ENCODE measurements at regions not wholly inside any gene's neighbourhood (a gene's known extent, or its start where the extent isn't known, plus 50 kb on each side); places are given as distances from the start of the nearest gene placed in this dataset.

DNA sequence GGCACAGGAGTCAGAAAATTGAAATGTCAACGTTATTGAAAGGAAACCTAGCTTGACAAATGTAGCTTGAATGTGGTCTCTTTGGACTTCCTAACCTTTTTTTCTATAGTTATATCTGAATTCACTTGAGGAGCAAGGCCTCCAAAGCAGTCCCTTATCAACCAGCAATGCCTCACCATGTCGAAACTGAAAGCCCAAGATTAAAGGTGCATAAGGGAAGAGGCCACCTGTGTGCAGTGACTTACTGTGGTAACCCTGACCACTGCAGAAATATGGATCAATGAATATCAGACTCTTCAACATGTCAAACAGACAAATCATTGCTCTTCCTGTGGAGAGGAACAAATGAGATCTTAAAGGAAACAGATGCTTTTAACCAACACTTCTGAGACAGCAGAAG lies 95.0 kb upstream of the GIMD1 start:
- ATAC-seq (replicated peaks in 1 of 2) = no peak
- Mint-ChIP-seq H3K4me3 (no peak overlapping the region), H3K36me3 (ENCODE audit: insufficient read depth in 2 of 2) (no peaks in the 10 kb centered on the region)

DNA sequence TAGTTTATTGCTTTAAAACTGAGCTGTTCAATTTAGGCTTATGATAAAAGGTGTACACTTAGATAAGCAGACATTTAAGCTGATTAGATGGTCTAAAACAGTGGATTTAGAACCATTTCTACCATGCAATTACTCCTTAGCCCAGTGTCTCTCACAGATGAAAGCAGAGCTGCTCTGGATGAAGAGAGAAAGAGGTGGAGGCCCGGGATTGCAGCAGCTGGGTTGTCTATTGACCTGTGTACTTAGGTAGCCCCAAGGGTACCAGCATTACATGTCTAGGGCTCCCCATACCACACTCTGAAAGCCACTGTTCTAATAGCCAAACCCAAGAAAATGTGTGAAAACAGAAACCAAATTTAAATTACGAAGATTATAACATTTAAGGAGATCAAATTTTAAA lies 86.0 kb upstream of the GIMD1 start:
- DNase-seq = no peak
- H3K9me3 Mint-ChIP-seq = no peaks in the 10 kb centered on the region
- H3K27ac Mint-ChIP-seq = no peak overlapping the region
- H3K36me3 Mint-ChIP-seq (ENCODE audit: insufficient read depth in 2 of 2) = no peaks in the 10 kb centered on the region
- ATAC-seq (replicated peaks in 1 of 2) = no peak
- H3K27me3 Mint-ChIP-seq (ENCODE audit: low read depth) = peaks cover 5% of the 10 kb centered on the region
- no peaks in the 10 kb centered on the region for H3K4me1 Mint-ChIP-seq (ENCODE audit: low read depth)
- no peak overlapping the region for H3K4me3 Mint-ChIP-seq

More for the DNA sequence above, 95.0 kb upstream of the GIMD1 start:
- no peak for DNase-seq
- Mint-ChIP-seq H3K4me1 (ENCODE audit: low read depth) (no peaks in the 10 kb centered on the region), H3K27ac (no peak overlapping the region), H3K27me3 (ENCODE audit: low read depth) (no peaks in the 10 kb centered on the region), H3K9me3 (peaks cover 2% of the 10 kb centered on the region in 2 donors)

DNA sequence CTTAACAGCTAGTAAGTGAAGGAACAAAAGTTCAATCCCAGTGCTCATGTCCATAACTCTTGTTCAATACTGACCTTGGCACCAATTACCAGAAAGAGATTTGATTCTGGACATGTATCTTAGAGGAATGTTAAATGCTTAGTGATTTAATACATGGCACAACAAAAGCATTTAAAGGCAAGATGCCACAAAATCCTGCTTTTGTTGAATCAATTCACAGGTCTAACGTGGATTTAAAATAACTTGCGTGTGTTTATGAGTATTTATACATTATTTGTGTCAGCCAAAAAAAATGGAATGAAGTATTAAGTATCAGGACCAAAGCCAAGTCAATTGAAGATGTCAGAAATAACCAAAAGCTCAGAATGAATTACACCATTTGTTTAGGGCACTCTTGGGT lies 85.4 kb upstream of the GIMD1 start:
- Mint-ChIP-seq H3K4me1 (ENCODE audit: low read depth) (no peaks in the 10 kb centered on the region), H3K36me3 (ENCODE audit: insufficient read depth in 2 of 2) (no peaks in the 10 kb centered on the region), H3K27ac (no peak overlapping the region), H3K4me3 (no peak overlapping the region), H3K27me3 (ENCODE audit: low read depth) (peaks cover 5% of the 10 kb centered on the region), H3K9me3 (no peaks in the 10 kb centered on the region)
- no peak for DNase-seq
- ATAC-seq (replicated peaks in 1 of 2) = no peak

DNA sequence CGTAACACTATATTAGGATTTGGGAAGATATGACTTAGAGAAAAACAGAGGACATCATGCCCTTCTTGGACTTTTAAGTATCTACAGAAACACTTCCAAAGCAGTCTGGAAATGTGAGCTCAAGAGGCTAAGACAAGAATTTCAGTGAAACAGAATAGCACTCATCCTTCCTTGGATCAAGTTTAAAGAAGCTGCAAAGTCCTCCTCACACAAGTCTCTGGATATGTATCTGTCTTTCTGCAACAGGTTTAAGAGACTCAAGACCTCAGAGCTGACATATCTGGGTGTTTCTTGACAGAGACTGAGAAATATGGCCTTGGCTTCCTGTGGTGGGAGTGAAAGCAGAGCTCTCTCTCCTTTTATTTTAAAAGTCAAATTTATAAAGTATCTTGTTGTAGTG lies 82.5 kb upstream of the GIMD1 start:
- ATAC-seq (replicated peaks in 1 of 2) = no peak
- Mint-ChIP-seq H3K4me3 (no peak overlapping the region), H3K36me3 (ENCODE audit: insufficient read depth in 2 of 2) (no peaks in the 10 kb centered on the region), H3K4me1 (ENCODE audit: low read depth) (no peaks in the 10 kb centered on the region), H3K9me3 (no peaks in the 10 kb centered on the region), H3K27ac (no peak overlapping the region), H3K27me3 (ENCODE audit: low read depth) (peaks cover 5% of the 10 kb centered on the region)
- no peak for DNase-seq

DNA sequence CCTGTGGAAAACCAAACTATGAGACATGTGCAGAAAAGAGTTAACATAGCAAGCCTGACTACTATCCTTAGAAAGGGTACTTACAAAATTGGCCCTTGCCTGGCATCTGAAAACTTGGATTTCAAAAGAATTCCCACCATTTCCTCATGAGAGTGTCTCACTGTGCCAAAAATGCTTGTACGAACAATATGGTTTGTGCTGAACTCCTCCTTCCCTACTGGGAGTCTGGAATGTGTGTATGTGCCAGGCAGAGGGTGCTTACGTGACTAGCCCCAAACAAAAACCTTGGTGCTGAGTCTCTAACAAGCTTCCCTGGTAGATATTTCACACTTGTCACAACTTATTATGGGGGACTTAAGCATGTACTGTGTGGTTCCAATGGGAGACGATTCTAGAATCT lies 81.7 kb upstream of the GIMD1 start:
- DNase-seq = no peak
- Mint-ChIP-seq H3K27ac (no peak overlapping the region), H3K4me1 (ENCODE audit: low read depth) (no peaks in the 10 kb centered on the region), H3K9me3 (no peaks in the 10 kb centered on the region), H3K36me3 (ENCODE audit: insufficient read depth in 2 of 2) (no peaks in the 10 kb centered on the region), H3K27me3 (ENCODE audit: low read depth) (peaks cover 5% of the 10 kb centered on the region), H3K4me3 (no peak overlapping the region)
- no peak for ATAC-seq (replicated peaks in 1 of 2)

DNA sequence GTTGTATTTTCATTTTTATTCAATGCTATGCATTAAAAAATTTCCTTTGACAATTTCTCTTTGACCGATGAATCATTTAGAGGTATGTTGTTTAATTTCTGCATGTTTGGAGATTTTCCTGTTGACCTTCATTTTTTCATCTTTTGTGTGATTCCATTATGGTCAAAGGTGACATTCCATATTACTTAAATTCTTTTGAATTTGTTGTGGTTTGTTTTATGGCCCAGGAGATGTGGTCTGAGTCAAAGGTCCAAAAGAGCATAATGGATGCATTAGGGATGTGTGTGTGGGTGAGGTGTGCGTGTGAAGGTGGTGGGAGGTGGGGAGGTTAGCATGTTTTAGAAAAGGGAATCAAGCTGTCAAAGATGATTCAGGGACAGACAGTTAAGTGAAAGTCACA lies 76.0 kb upstream of the GIMD1 start:
- Mint-ChIP-seq H3K27ac (no peak overlapping the region), H3K27me3 (ENCODE audit: low read depth) (no peaks in the 10 kb centered on the region), H3K4me3 (no peak overlapping the region), H3K4me1 (ENCODE audit: low read depth) (no peaks in the 10 kb centered on the region), H3K36me3 (ENCODE audit: insufficient read depth in 2 of 2) (no peaks in the 10 kb centered on the region), H3K9me3 (no peaks in the 10 kb centered on the region)
- ATAC-seq (replicated peaks in 1 of 2) (no peak), DNase-seq (no peak)

DNA sequence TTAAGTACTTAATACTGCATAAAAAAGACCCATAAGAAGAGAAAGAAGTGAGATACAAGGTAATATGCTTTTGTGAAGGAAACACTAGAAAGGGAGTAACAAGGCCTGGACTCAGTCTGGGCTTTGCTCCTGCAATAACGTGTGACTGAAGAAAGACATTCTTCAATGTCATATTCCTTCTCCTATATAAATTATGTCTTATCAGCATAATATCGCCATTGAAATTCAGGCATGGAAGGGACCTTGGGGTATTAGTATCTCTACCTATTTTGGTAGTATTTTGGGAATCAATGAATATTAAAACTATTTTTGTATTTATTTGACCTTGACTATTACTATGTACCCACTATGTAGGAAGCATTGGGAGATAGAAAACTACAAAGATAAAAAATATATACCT lies 62.2 kb upstream of the GIMD1 start:
- no peaks in the 10 kb centered on the region for H3K36me3 Mint-ChIP-seq (ENCODE audit: insufficient read depth in 2 of 2)
- no peak overlapping the region for H3K4me3 Mint-ChIP-seq
- no peak overlapping the region for H3K27ac Mint-ChIP-seq
- no peak for ATAC-seq (replicated peaks in 1 of 2)
- no peak for DNase-seq
- H3K9me3 Mint-ChIP-seq = peaks cover 5 to 6% of the 10 kb centered on the region in 2 donors
- H3K4me1 Mint-ChIP-seq (ENCODE audit: low read depth) = no peaks in the 10 kb centered on the region
- H3K27me3 Mint-ChIP-seq (ENCODE audit: low read depth) = no peaks in the 10 kb centered on the region

DNA sequence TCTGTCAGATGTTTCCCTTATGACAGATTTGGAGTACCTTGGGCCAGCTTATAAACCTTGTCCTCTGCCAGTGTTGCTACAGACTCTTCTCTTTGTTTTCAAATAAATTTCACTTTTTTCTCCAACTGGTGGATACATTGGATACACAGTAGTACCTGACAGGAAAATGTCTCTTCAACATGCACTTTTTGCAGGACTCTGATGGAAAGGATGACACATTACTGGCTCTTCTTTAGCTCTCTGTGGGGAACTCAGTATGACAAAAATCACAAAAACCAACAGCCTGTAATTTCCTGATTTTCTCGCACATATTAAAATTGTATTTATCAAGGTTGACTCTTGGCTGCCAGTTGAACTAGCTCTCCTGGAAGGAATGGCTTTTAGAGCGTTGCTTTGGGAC lies 61.3 kb upstream of the GIMD1 start:
- peaks cover 5 to 6% of the 10 kb centered on the region in 2 donors for H3K9me3 Mint-ChIP-seq
- H3K27ac Mint-ChIP-seq = no peak overlapping the region
- no peaks in the 10 kb centered on the region for H3K27me3 Mint-ChIP-seq (ENCODE audit: low read depth)
- H3K36me3 Mint-ChIP-seq (ENCODE audit: insufficient read depth in 2 of 2) = no peaks in the 10 kb centered on the region
- DNase-seq = no peak
- no peak for ATAC-seq (replicated peaks in 1 of 2)
- H3K4me3 Mint-ChIP-seq = no peak overlapping the region
- no peaks in the 10 kb centered on the region for H3K4me1 Mint-ChIP-seq (ENCODE audit: low read depth)

DNA sequence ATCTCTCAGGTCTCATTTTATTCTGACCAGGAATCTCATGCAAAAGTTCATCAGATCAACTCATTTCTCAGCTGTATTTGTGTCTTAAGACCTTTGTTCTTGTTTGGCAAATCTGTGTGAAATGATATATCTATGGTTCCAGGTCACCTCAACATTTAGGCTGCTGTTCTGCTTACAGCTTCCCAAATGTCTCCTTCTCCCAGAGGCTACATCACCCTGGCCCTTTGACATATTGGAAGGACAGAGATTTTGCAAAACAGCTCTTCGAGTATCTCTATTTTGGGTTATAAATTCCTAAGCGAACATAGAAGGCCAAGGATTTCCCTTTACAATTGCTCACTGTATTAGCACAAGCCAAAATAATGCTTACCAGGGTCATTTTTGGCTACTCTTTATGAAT lies 57.5 kb upstream of the GIMD1 start:
- H3K9me3 Mint-ChIP-seq = peaks cover 0 to 2% of the 10 kb centered on the region in 2 donors
- no peaks in the 10 kb centered on the region for H3K4me1 Mint-ChIP-seq (ENCODE audit: low read depth)
- H3K27me3 Mint-ChIP-seq (ENCODE audit: low read depth) = no peaks in the 10 kb centered on the region
- ATAC-seq (replicated peaks in 1 of 2) (no peak), DNase-seq (no peak)
- no peak overlapping the region for H3K27ac Mint-ChIP-seq
- peaks cover 0 to 2% of the 10 kb centered on the region in 2 donors for H3K36me3 Mint-ChIP-seq (ENCODE audit: insufficient read depth in 2 of 2)
- no peak overlapping the region for H3K4me3 Mint-ChIP-seq

DNA sequence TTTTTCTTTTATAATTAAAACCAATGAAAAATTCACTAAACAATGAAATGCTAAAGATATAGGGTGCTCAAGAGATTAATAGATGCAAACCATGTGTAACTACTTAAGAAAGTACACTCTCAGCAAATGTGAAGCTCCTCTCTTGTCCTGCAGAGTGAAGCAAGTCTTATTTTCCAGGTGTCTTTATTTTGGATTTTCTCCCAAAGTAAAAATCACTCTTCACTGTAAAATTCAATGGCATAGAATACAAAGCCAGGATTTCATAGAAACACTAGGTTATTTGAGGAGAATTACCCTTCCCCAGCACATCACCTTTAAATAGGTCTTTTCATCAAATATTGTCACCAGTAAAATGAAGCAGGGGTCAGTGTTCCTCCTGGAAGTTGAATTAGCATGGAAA lies 57.0 kb upstream of the GIMD1 start:
- H3K4me3 Mint-ChIP-seq = no peak overlapping the region
- H3K4me1 Mint-ChIP-seq (ENCODE audit: low read depth) = no peaks in the 10 kb centered on the region
- H3K27me3 Mint-ChIP-seq (ENCODE audit: low read depth) = no peaks in the 10 kb centered on the region
- H3K36me3 Mint-ChIP-seq (ENCODE audit: insufficient read depth in 2 of 2) = peaks cover 0 to 2% of the 10 kb centered on the region in 2 donors
- ATAC-seq (replicated peaks in 1 of 2) = no peak
- no peak for DNase-seq
- peaks cover 0 to 2% of the 10 kb centered on the region in 2 donors for H3K9me3 Mint-ChIP-seq
- no peak overlapping the region for H3K27ac Mint-ChIP-seq

DNA sequence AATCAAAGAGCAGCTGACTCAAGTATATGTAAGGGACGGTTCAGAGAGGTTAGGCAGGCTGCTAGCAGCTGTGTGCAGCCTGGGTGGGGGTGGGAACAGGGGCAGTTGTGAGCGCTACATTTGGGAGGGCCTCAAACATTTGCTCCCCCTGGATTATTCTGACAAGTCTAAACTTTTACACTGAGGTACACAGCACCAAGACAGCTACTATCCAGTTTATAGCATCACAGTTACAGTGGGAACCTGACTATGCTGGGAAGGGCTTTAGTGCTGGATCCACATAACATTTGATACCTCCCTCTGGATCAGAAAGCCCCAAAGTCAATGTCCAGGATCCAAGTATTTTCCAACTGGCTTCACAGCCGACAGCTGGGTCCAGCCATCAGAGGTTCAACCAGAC lies 55.8 kb upstream of the GIMD1 start:
- no peaks in the 10 kb centered on the region for H3K4me1 Mint-ChIP-seq (ENCODE audit: low read depth)
- no peak overlapping the region for H3K27ac Mint-ChIP-seq
- ATAC-seq (replicated peaks in 1 of 2) (no peak), DNase-seq (no peak)
- no peak overlapping the region for H3K4me3 Mint-ChIP-seq
- H3K27me3 Mint-ChIP-seq (ENCODE audit: low read depth) = no peaks in the 10 kb centered on the region
- peaks cover 0 to 2% of the 10 kb centered on the region in 2 donors for H3K36me3 Mint-ChIP-seq (ENCODE audit: insufficient read depth in 2 of 2)
- peaks cover 0 to 2% of the 10 kb centered on the region in 2 donors for H3K9me3 Mint-ChIP-seq

DNA sequence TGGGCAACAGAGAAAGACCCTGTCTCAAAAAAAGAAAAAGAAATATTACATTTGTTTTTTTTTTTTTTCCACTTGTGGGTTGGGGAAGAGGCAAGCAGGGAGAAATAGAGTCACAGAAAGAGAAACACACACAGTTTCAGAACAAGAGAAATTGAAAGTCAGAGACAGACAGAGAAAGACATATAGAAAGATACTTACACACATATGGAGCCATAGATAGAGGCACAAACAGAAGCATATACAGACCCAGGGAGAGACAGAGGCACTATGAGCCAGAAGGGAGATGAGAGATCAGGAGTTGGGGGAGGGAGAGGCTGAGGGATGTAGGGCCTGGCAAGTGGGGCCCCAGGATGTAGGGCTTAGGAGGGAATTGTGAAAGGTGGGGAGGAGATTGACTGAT lies 55.2 kb upstream of the GIMD1 start:
- Mint-ChIP-seq H3K27me3 (ENCODE audit: low read depth) (no peaks in the 10 kb centered on the region), H3K27ac (no peak overlapping the region), H3K4me3 (no peak overlapping the region), H3K4me1 (ENCODE audit: low read depth) (no peaks in the 10 kb centered on the region), H3K36me3 (ENCODE audit: insufficient read depth in 2 of 2) (peaks cover 0 to 2% of the 10 kb centered on the region in 2 donors), H3K9me3 (peaks cover 0 to 2% of the 10 kb centered on the region in 2 donors)
- ATAC-seq (replicated peaks in 1 of 2) = no peak
- no peak for DNase-seq

DNA sequence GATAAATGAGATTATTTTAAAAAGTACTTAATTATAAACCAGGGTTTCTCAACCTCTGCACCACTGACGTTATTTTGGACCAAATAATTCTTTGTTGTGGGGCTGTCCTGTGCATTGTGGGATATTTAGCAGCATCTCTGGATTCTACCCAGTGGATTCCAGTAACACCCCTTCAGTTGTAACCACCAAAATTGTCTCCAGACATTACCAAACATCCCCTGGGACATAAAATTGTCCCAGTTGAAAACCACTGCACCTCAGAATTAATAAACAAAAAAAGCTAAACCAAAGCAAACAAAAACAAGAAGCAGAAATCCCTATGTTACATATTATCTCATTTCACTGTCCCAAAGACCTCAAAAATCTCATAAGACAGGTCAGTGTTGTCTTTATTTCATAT lies 54.2 kb upstream of the GIMD1 start:
- peaks cover 0 to 2% of the 10 kb centered on the region in 2 donors for H3K36me3 Mint-ChIP-seq (ENCODE audit: insufficient read depth in 2 of 2)
- ATAC-seq (replicated peaks in 1 of 2) (no peak), DNase-seq (no peak)
- H3K27ac Mint-ChIP-seq = no peak overlapping the region
- no peak overlapping the region for H3K4me3 Mint-ChIP-seq
- H3K4me1 Mint-ChIP-seq (ENCODE audit: low read depth) = no peaks in the 10 kb centered on the region
- peaks cover 6% of the 10 kb centered on the region for H3K27me3 Mint-ChIP-seq (ENCODE audit: low read depth)
- H3K9me3 Mint-ChIP-seq = peaks cover 0 to 2% of the 10 kb centered on the region in 2 donors

DNA sequence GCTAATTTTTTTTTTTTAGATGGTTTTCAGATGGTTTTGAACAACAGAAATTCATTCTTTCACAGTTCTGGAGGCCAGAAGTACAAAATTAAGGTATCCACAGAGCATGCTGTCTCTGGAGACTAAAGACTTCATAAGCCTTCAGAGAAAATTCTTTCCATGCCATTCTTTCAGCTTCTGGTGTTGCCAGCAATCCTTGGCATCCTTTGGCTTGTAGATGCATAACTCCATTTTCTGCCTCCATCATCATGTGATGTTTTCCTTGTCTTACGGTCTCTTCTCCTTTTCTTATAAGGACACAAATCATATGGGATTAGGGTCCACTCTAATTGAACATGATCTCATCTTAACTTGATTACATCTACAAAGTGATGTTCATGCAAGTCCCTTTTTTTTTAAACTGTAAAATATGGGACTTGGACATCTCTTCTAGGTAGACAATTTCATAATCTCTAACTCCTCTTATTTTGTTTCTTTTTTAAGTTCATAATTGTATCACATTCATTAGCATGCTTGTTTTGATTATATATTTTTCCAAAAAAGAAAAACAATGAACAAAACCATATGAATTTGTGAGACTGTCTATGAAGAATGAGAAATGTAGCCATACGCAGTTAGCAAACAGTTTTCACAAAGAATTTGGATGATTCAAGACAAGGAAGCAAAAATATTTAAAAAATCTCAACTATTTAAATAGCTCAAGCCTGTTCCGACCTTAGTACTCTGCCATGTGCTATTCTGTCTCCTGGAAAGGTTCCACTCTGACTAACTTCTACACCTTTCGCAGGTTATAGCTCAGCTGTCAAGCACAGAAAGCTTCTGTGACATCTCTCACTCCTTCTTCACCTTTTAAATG lies 53.1 kb upstream of the GIMD1 start:
- ATAC-seq (replicated peaks in 1 of 2) (no peak), DNase-seq (no peak)
- H3K27me3 Mint-ChIP-seq (ENCODE audit: low read depth) = peaks cover 6% of the 10 kb centered on the region
- no peaks in the 10 kb centered on the region for H3K4me1 Mint-ChIP-seq (ENCODE audit: low read depth)
- H3K9me3 Mint-ChIP-seq = peaks cover 0 to 2% of the 10 kb centered on the region in 2 donors
- no peak overlapping the region for H3K4me3 Mint-ChIP-seq
- peaks cover 0 to 2% of the 10 kb centered on the region in 2 donors for H3K36me3 Mint-ChIP-seq (ENCODE audit: insufficient read depth in 2 of 2)
- H3K27ac Mint-ChIP-seq = no peak overlapping the region

All from activated T-cell treated with anti-CD3 and anti-CD28 coated beads, Interleukin-2, amount 50 U/mL, for 72 hours (primary cell).